NOMO-1 treated with DMSO at 0.1 percent for 48 hours (cell line): ENCODE measurements at regions not wholly inside any gene's neighbourhood (a gene's known extent, or its start where the extent isn't known, plus 50 kb on each side); places are given as distances from the start of the nearest gene placed in this dataset.

Source experiments
- DNase-seq: peaks from one replicate; lab custom pipeline; 2025; ENCODE audit not compliant: unreplicated experiment; lab: John Stamatoyannopoulos, UW

- DNase-seq = no peak
These were observed 100.9 kb upstream of the TLE3 start for GRCh38 chr15:70198441-70199123.

DNA sequence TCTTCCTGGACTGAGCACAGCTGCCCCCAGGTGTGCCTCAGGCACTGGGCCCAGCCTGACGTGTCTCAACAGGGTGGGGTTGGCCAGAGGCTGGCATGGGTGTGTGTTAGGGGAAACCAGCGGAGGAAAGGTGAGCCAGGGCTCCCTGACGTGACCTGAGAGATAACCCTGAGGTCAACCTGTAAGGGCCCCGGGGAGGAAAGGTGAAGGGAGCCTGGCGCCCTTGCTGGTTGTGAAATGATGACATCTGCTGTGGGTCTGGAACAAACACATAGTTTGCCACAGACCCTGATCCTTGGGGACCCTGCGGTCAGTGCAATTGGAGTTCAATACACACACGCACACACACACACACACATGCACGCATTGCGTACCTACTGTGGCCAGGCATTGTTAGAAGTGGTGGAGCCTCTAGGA lies 100.2 kb upstream of the TLE3 start:
- no peak for DNase-seq

- DNase-seq = no peak
These were observed 99.7 kb upstream of the TLE3 start for GRCh38 chr15:70197318-70197944.

- no peak for DNase-seq
These were observed 98.9 kb upstream of the TLE3 start for GRCh38 chr15:70196372-70197316.

DNA sequence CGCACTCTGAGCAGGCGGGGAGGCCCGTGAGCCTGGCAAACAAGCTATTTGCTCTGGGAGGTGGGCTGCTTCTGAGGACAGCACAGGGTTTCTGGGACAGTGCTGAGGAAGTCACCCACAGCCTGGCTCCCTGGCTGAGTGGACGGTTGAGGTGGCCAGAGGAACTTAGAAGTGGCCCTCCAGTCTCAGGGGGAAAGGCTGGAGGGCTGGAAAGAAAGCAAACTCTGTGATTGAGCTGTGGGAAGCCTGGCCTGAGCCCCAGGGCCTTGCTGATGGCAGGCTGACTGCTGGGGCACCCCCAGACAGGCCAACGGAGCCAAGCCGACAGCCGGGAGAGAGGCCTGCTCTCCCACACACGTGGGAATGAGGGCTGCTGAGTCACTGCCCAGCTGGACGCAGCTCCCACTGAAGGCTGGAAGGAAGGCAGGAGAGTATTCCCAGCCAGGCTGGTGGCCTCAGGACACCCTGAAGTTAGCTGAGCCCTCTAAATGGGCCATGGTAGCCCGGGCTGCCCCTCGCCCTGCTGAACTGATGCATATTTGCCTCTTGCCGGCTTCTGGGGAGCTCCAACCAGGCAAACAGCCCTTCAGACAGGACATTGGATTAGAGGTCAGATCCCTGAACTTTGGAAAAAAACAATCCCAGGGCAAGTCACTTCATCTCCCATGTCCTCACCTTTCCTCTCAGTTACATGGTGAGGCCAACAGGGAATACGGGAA lies 98.0 kb upstream of the TLE3 start:
- DNase-seq = no peak

- DNase-seq = no peak
These were observed 97.5 kb upstream of the TLE3 start for GRCh38 chr15:70195171-70195570.

DNA sequence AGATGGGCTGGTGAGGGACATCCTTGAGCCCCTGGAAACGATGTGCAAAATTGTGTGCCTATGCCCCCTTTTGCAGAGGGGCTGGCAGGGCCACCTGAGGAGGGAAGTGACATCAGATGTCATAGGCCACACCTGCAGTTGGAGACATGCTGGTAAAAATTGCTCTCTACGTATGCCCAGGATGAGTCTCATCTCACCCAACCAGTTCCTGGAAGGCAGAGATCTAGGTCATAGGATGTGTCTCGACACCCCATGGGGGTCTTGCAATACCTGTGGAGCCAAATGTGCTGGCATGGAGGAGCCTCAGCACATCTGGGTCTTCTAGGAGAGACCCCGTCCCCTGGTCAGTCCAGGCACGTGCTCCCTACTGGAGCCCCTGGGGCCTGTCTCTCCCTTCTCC lies 96.5 kb upstream of the TLE3 start:
- DNase-seq = no peak

GRCh38 chr15:70193734-70194133 lies 96.0 kb upstream of the TLE3 start:
- DNase-seq = no peak

- no peak for DNase-seq
These were observed 94.8 kb upstream of the TLE3 start for GRCh38 chr15:70192490-70192889.

DNA sequence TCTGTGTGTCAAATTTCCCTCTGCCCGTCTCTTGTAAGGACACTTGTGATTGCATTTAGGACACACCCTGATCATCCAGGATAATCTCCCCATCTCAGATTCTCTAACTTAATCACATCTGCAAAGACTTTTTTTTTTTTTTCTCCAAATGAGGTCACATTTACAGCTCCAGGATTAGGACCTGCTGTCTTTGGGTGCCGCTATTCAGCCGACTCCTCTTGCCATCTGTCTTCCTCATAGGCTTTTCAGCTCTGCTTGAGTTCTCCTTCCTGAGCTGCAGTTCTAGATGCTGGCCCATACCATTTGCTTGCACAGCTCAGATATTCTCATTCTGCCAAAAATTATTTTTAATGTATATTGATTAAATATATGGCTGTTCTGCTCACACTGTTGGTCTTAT lies 94.3 kb upstream of the TLE3 start:
- DNase-seq = no peak

DNA sequence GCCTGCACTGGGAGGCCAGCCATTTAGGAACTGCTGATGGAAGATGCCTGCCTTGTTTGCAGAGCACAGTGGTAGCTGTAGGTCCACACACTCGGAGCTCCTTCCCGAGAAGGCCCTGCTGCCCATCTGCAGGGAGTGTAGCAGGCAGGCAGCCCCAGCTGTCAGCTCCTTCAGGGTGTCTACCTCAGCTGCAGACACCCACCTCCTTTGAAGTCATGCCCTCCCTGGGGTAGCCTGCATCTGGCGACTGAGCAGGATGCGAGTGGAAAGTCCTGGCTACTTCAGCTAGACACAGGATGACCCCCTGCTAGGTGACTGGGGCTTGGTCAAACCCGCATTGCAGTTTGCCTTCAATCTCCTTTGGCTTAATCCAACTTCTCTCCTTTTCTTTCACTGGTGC lies 93.2 kb upstream of the TLE3 start:
- no peak for DNase-seq

GRCh38 chr15:70189826-70190695 lies 92.3 kb upstream of the TLE3 start:
- no peak for DNase-seq

DNA sequence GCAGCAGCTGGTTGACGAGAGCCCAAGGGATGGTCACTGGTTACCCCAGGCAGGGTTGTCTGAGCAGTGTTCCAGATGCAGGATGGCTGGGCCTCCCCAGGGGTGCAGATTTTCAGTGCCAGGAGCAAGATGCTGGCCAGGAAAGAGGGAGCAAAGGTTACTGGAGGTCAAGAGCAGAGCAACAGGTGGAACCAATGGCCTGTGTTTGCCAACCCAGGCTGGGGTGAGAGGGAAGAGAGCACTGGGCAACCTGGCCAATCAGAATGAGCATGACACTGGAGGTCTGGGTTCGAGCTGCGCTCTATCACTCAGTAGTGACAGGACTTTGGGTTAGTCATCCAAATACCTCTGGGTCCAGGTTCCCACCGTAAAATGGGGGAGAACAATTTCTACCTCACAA lies 90.6 kb upstream of the TLE3 start:
- no peak for DNase-seq

DNA sequence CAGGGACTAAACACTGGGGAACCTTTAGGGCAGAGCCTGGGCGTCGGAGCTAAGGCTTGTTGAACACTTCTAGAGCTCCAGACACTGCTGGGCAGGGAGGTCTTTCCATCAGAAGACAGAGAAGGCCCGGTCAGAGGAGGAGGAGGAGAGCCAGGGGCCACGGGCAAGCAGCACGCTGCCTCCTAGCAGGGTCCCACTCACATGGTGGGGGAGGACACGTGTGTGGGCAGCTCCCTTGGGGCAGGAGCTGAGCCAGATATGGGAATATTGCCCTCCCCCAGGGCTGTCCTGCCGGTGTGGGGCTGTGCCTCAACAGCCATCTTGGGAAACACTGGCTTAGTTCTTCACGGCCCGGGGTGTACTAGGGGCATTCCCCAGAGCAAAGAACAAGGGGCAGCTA lies 89.6 kb upstream of the TLE3 start:
- DNase-seq = no peak

- DNase-seq = no peak
These were observed 88.4 kb upstream of the TLE3 start for GRCh38 chr15:70186152-70186551.

DNA sequence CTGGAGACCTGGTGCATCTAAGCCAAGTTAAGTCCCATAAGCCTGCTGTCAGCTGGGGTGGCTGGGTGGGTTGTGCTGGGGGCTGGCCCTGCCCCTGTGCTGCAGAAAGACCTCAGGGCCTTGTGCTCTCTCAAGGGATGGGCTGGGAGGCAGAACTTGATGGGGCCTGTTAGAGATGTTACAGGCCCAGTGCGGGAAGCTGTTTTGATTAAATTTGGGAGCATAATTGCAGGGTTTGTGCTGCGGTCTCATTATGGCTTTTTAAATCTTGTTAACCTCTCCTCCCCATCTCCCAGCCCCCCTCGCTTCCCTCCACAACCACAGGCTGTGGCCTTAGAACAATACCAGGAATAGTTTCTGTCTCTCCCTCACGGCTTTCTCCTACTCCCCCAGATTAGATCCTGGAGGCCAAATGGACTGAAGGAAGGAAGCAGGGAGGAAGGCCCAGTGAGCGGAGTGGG lies 87.6 kb upstream of the TLE3 start:
- DNase-seq = no peak

DNA sequence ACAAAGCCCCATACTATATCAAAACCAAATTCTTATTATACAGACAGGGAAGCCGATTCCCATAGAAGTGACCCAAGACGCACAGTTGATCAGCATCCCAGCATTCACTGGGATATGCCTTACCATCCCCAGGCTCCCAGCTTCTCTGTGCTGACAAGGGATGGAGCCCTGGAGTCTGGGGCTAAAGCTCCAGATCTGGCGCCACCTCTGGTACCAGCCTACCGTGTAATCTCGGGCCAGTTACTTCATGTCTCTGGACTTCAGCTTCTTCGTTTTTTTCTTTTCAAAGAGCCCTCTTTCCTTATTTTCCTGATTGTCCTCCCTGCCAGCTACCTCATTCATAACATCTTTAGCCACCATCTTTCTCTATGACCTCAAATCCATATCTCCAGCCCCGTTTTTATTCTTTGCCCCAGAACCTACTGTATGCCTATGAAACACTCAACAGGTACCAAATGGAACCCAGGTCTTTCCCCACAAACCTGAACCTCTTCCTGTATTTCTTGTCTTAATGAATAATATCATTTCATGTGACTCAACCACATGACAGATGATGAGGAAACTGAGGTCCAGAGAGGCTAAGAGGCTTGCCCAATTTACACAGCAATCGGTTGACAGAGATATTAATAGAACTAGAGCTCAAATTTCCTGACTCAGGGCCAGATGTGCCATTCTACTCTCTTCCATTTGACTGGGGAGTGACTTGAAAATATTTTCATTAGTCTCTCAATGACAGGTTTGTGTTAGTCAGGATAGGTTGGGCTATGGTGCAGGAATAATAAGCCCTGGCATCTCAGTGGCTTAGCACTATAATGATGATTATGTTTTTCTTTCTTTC lies 85.4 kb upstream of the TLE3 start:
- DNase-seq = no peak

DNA sequence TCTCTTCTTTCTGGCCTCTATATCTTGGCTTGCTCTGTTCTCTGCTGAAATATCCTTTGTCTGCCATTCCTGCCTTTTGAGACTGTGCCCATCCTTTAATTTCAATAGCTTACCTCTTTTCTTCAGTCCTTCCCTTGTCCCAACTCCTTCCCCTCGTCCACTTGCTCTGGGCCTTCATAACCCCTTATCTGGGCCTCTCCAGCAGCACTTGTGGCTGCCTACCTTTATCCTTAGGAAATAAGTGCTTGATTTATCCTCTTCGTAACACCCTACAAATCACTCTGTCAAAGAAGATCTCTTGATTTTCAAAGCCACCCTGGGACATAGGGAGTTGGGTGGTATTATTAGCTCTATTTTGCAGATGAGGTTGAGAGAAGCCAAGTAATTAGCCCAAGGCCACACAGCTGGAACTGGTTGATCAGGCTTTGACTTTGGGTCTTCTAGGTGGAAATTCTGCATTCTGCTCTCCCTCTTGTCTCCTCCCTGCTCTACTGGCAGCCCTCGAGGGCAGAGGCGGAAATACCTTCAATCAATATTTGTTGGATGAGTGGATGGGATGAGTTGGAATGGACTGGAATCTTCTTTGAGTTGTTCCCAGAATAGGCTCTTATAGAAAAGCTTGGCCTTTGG lies 84.0 kb upstream of the TLE3 start:
- no peak for DNase-seq
